GM23338 (cell line): ENCODE measurements at regions not wholly inside any gene's neighbourhood (a gene's known extent, or its start where the extent isn't known, plus 50 kb on each side); places are given as distances from the start of the nearest gene placed in this dataset.

Experiments
- ATAC-seq: fragments of 200-7000 bp; cut with Tn5 transposase; 3 replicates; pipeline ENCODE4 v1.9.1; 2020
- DNase-seq: peaks from one replicate; pipeline ENCODE4 v3.0.0-alpha.2; 2015; ENCODE audit warnings: low spot score
- H2AFZ ChIP-seq: fragments of 200-600 bp; sonication (generic); 2 replicates; pipeline ENCODE4 v1.8.0; 2016; ENCODE audit warnings: antibody characterized with exemption, mild to moderate bottlenecking, moderate library complexity
- H3F3A ChIP-seq: fragments of 200-600 bp; sonication (generic); replicated peaks from 2 replicates; pipeline ENCODE4 v1.8.0; 2017; ENCODE audit warnings: antibody characterized with exemption, mixed run types, low read depth
- H3K27ac ChIP-seq: fragments of 200-600 bp; sonication (generic); 2 replicates; pipeline ENCODE4 v1.6.1; 2016; ENCODE audit warnings: low read depth
- H3K27me3 ChIP-seq: fragments of 200-600 bp; sonication (generic); 2 replicates; pipeline ENCODE4 v1.8.0; 2016; ENCODE audit warnings: mild to moderate bottlenecking, mixed run types, moderate library complexity; ENCODE audit not compliant: insufficient read depth
- H3K36me3 ChIP-seq: fragments of 200-600 bp; sonication (generic); 2 replicates; pipeline ENCODE4 v1.8.0; 2016; ENCODE audit warnings: mild to moderate bottlenecking; ENCODE audit not compliant: insufficient read depth
- H3K4me1 ChIP-seq: fragments of 200-600 bp; sonication (generic); 2 replicates; pipeline ENCODE4 v1.8.0; 2016; ENCODE audit warnings: mild to moderate bottlenecking, moderate library complexity; ENCODE audit not compliant: insufficient read depth
- H3K4me2 ChIP-seq: fragments of 200-600 bp; sonication (generic); 2 replicates; pipeline ENCODE4 v1.7.1; 2017; ENCODE audit warnings: mixed run types
- H3K4me3 ChIP-seq: fragments of 200-600 bp; sonication (generic); 2 replicates; pipeline ENCODE4 v1.6.1; 2016; ENCODE audit warnings: mixed run types
- H3K79me2 ChIP-seq: fragments of 200-600 bp; sonication (generic); replicated peaks from 2 replicates; pipeline ENCODE4 v1.8.0; 2017; ENCODE audit warnings: mild to moderate bottlenecking; ENCODE audit not compliant: insufficient read depth
- H3K9me2 ChIP-seq: fragments of 200-600 bp; sonication (generic); 2 replicates; pipeline ENCODE4 v1.8.0; 2017; ENCODE audit not compliant: insufficient read depth
- H4K20me1 ChIP-seq: fragments of 200-600 bp; sonication (generic); replicated peaks from 2 replicates; pipeline ENCODE4 v1.8.0; 2017; ENCODE audit warnings: mild to moderate bottlenecking; ENCODE audit not compliant: insufficient read depth
- H3K27ac Mint-ChIP-seq: 2 replicates; pipeline ENCODE4 v1.8.0; 2020; ENCODE audit warnings: inconsistent platforms, mild to moderate bottlenecking, moderate library complexity, mixed read lengths
- H3K27me3 Mint-ChIP-seq: 3 replicates; pipeline ENCODE4 v1.8.0; 2022; ENCODE audit warnings: low read depth, mild to moderate bottlenecking, moderate library complexity, mixed read lengths, inconsistent platforms; ENCODE audit not compliant: insufficient read depth, poor library complexity
- H3K36me3 Mint-ChIP-seq: 3 replicates; pipeline ENCODE4 v1.8.0; 2021; ENCODE audit warnings: low read depth, mild to moderate bottlenecking, inconsistent platforms, moderate library complexity, mixed read lengths
- H3K4me1 Mint-ChIP-seq: 3 replicates; pipeline ENCODE4 v1.8.0; 2020; ENCODE audit warnings: mild to moderate bottlenecking, inconsistent platforms, mixed read lengths
- H3K4me3 Mint-ChIP-seq: 3 replicates; pipeline ENCODE4 v1.8.0; 2021; ENCODE audit warnings: moderate library complexity, mild to moderate bottlenecking, inconsistent platforms, mixed read lengths
- H3K9me3 Mint-ChIP-seq: 3 replicates; pipeline ENCODE4 v1.8.0; 2020; ENCODE audit warnings: moderate library complexity, mild to moderate bottlenecking, inconsistent platforms, mixed read lengths
- EZH2 ChIP-seq: fragments of 200-600 bp; sonication (generic); IDR thresholded peaks from one replicate; pipeline ENCODE4 v1.8.0; 2017; ENCODE audit warnings: antibody characterized with exemption, mild to moderate bottlenecking, low read depth; ENCODE audit not compliant: unreplicated experiment
- EZH2phosphoT487 ChIP-seq: fragments of 200-600 bp; sonication (generic); IDR thresholded peaks from one replicate; pipeline ENCODE4 v1.8.1; 2018; ENCODE audit warnings: antibody characterized with exemption; ENCODE audit not compliant: unreplicated experiment
- ZNF114 ChIP-seq: fragments of 250-450 bp; sonication (Bioruptor Pico); IDR thresholded peaks from 2 replicates; pipeline ENCODE4 v1.5.0; 2020; ENCODE audit warnings: mild to moderate bottlenecking, moderate library complexity
- ZNF331 ChIP-seq: fragments of 250-450 bp; sonication (Bioruptor Pico); IDR thresholded peaks from 2 replicates; pipeline ENCODE4 v1.5.0; 2020; ENCODE audit warnings: low read depth, mild to moderate bottlenecking, moderate library complexity
- TF ChIP-seq, protein P1 (sequence below): fragments of 250-450 bp; sonication (Bioruptor Pico); IDR thresholded peaks from 2 replicates; pipeline ENCODE4 v1.5.0; 2020; ENCODE audit warnings: mild to moderate bottlenecking, moderate library complexity
- TF ChIP-seq, protein P2 (sequence below): IDR thresholded peaks from 2 replicates; pipeline ENCODE4 v1.6.1; 2016; ENCODE audit warnings: antibody characterized with exemption
- TF ChIP-seq, protein P3 (sequence below): IDR thresholded peaks from one replicate; pipeline ENCODE4 v1.6.1; 2018; ENCODE audit warnings: antibody characterized with exemption; ENCODE audit not compliant: unreplicated experiment
- TF ChIP-seq, protein P4 (sequence below), 2 experiments: fragments of 200-600 bp in 1 of 2; sonication (generic) in 1 of 2; conservative IDR thresholded peaks; 2 replicates each; pipeline versions ENCODE4 v1.5.1 to v1.6.1; 2016 to 2017; ENCODE audit warnings: antibody characterized with exemption in 2 of 2, low read depth in 2 of 2, mild to moderate bottlenecking in 2 of 2, moderate library complexity in 1 of 2

DNA sequence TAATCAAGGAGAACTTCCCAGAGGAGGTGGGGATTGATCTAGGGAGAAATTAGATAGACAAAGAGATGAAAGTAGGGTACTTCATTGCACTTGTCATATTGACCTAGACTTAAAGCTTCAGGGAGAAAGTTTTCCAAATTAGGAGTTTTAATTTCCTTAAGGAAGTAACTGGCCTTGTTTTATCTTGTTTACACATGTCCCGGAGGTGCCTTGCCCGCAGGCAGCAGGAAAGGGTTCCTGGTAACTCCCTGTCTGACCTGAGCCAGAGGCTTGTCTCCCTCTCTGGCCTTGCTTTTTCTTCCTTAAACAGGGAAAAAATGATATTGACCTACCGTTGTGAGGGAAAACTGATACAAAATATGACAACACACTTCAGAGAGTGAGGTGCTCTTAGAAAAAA, 181.6 kb downstream of the EVX1 start (continued):
- TF ChIP-seq, protein P1, sequence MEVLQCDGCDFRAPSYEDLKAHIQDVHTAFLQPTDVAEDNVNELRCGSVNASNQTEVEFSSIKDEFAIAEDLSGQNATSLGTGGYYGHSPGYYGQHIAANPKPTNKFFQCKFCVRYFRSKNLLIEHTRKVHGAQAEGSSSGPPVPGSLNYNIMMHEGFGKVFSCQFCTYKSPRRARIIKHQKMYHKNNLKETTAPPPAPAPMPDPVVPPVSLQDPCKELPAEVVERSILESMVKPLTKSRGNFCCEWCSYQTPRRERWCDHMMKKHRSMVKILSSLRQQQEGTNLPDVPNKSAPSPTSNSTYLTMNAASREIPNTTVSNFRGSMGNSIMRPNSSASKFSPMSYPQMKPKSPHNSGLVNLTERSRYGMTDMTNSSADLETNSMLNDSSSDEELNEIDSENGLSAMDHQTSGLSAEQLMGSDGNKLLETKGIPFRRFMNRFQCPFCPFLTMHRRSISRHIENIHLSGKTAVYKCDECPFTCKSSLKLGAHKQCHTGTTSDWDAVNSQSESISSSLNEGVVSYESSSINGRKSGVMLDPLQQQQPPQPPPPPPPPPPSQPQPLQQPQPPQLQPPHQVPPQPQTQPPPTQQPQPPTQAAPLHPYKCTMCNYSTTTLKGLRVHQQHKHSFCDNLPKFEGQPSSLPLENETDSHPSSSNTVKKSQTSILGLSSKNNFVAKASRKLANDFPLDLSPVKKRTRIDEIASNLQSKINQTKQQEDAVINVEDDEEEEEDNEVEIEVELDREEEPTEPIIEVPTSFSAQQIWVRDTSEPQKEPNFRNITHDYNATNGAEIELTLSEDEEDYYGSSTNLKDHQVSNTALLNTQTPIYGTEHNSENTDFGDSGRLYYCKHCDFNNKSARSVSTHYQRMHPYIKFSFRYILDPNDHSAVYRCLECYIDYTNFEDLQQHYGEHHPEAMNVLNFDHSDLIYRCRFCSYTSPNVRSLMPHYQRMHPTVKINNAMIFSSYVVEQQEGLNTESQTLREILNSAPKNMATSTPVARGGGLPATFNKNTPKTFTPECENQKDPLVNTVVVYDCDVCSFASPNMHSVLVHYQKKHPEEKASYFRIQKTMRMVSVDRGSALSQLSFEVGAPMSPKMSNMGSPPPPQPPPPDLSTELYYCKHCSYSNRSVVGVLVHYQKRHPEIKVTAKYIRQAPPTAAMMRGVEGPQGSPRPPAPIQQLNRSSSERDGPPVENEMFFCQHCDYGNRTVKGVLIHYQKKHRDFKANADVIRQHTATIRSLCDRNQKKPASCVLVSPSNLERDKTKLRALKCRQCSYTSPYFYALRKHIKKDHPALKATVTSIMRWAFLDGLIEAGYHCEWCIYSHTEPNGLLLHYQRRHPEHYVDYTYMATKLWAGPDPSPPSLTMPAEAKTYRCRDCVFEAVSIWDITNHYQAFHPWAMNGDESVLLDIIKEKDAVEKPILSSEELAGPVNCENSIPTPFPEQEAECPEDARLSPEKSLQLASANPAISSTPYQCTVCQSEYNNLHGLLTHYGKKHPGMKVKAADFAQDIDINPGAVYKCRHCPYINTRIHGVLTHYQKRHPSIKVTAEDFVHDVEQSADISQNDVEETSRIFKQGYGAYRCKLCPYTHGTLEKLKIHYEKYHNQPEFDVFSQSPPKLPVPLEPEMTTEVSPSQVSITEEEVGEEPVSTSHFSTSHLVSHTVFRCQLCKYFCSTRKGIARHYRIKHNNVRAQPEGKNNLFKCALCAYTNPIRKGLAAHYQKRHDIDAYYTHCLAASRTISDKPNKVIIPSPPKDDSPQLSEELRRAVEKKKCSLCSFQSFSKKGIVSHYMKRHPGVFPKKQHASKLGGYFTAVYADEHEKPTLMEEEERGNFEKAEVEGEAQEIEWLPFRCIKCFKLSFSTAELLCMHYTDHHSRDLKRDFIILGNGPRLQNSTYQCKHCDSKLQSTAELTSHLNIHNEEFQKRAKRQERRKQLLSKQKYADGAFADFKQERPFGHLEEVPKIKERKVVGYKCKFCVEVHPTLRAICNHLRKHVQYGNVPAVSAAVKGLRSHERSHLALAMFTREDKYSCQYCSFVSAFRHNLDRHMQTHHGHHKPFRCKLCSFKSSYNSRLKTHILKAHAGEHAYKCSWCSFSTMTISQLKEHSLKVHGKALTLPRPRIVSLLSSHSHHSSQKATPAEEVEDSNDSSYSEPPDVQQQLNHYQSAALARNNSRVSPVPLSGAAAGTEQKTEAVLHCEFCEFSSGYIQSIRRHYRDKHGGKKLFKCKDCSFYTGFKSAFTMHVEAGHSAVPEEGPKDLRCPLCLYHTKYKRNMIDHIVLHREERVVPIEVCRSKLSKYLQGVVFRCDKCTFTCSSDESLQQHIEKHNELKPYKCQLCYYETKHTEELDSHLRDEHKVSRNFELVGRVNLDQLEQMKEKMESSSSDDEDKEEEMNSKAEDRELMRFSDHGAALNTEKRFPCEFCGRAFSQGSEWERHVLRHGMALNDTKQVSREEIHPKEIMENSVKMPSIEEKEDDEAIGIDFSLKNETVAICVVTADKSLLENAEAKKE (CRISPR knock-in tag) = no peak
- TF ChIP-seq, protein P2, sequence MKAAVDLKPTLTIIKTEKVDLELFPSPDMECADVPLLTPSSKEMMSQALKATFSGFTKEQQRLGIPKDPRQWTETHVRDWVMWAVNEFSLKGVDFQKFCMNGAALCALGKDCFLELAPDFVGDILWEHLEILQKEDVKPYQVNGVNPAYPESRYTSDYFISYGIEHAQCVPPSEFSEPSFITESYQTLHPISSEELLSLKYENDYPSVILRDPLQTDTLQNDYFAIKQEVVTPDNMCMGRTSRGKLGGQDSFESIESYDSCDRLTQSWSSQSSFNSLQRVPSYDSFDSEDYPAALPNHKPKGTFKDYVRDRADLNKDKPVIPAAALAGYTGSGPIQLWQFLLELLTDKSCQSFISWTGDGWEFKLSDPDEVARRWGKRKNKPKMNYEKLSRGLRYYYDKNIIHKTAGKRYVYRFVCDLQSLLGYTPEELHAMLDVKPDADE = no peak
- TF ChIP-seq EZH2phosphoT487 (no peak), ZNF114 (CRISPR knock-in tag) (no peak), EZH2 (no peak), ZNF331 (no peak)

DNA sequence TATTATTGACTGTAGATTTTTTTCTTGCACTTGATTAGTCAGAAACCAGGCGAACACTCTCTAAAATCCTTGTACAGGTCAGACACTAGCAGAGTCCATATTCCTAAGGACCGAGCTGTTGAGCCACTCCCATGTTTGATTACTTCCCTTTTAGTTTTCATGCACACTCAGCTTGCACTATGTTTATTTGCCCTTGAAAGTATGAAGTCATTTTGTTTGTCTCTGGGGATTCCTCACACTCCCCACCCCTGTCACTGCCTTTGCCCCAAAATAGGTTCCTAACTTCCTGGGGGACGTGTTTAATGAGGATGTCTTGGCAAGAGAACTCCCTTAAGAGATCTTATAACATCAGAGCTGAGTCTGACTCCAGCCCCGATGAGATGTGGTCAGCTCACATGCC, 182.1 kb downstream of the EVX1 start:
- Mint-ChIP-seq H3K36me3 (no peaks in the 10 kb centered on the region), H3K9me3 (no peaks in the 10 kb centered on the region; the same call in 2 of the 3 replicates), H3K27me3 (no peaks in the 10 kb centered on the region), H3K4me1 (peaks cover 11% of the 10 kb centered on the region; the same call in 2 of the 3 replicates), H3K4me3 (no peak overlapping the region), H3K27ac (no peak overlapping the region)
- no peak overlapping the region for H3K4me2 ChIP-seq
- no peak overlapping the region for H3K27ac ChIP-seq
- H3K4me3 ChIP-seq = no peak overlapping the region
- no peaks in the 10 kb centered on the region for H4K20me1 ChIP-seq
- no peak for ATAC-seq
- no peaks in the 10 kb centered on the region for H3K36me3 ChIP-seq
- no peak for DNase-seq
- H3K9me2 ChIP-seq = no peaks in the 10 kb centered on the region
- no peaks in the 10 kb centered on the region for H3F3A ChIP-seq
- H3K79me2 ChIP-seq = no peaks in the 10 kb centered on the region
- H3K27me3 ChIP-seq = no peaks in the 10 kb centered on the region
- no peaks in the 10 kb centered on the region for H3K4me1 ChIP-seq
- H2AFZ ChIP-seq = no peak overlapping the region
- TF ChIP-seq ZNF331 (no peak), ZNF114 (CRISPR knock-in tag) (no peak)
- TF ChIP-seq, protein P3, sequence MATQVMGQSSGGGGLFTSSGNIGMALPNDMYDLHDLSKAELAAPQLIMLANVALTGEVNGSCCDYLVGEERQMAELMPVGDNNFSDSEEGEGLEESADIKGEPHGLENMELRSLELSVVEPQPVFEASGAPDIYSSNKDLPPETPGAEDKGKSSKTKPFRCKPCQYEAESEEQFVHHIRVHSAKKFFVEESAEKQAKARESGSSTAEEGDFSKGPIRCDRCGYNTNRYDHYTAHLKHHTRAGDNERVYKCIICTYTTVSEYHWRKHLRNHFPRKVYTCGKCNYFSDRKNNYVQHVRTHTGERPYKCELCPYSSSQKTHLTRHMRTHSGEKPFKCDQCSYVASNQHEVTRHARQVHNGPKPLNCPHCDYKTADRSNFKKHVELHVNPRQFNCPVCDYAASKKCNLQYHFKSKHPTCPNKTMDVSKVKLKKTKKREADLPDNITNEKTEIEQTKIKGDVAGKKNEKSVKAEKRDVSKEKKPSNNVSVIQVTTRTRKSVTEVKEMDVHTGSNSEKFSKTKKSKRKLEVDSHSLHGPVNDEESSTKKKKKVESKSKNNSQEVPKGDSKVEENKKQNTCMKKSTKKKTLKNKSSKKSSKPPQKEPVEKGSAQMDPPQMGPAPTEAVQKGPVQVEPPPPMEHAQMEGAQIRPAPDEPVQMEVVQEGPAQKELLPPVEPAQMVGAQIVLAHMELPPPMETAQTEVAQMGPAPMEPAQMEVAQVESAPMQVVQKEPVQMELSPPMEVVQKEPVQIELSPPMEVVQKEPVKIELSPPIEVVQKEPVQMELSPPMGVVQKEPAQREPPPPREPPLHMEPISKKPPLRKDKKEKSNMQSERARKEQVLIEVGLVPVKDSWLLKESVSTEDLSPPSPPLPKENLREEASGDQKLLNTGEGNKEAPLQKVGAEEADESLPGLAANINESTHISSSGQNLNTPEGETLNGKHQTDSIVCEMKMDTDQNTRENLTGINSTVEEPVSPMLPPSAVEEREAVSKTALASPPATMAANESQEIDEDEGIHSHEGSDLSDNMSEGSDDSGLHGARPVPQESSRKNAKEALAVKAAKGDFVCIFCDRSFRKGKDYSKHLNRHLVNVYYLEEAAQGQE = no peak
- TF ChIP-seq, protein P2 = no peak
- TF ChIP-seq, protein P4, sequence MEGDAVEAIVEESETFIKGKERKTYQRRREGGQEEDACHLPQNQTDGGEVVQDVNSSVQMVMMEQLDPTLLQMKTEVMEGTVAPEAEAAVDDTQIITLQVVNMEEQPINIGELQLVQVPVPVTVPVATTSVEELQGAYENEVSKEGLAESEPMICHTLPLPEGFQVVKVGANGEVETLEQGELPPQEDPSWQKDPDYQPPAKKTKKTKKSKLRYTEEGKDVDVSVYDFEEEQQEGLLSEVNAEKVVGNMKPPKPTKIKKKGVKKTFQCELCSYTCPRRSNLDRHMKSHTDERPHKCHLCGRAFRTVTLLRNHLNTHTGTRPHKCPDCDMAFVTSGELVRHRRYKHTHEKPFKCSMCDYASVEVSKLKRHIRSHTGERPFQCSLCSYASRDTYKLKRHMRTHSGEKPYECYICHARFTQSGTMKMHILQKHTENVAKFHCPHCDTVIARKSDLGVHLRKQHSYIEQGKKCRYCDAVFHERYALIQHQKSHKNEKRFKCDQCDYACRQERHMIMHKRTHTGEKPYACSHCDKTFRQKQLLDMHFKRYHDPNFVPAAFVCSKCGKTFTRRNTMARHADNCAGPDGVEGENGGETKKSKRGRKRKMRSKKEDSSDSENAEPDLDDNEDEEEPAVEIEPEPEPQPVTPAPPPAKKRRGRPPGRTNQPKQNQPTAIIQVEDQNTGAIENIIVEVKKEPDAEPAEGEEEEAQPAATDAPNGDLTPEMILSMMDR (conservative IDR thresholded peaks at IDR 0.05; ENCODE audit: low read depth in 2 of 2) = no peak
